ENCODE measurements at regions not wholly inside any gene's neighbourhood (a gene's known extent, or its start where the extent isn't known, plus 50 kb on each side); places are given as distances from the start of the nearest gene placed in this dataset.
A peak's percentile ranks its signal among the peaks of the same experiment; 100 is the strongest.

DNA sequence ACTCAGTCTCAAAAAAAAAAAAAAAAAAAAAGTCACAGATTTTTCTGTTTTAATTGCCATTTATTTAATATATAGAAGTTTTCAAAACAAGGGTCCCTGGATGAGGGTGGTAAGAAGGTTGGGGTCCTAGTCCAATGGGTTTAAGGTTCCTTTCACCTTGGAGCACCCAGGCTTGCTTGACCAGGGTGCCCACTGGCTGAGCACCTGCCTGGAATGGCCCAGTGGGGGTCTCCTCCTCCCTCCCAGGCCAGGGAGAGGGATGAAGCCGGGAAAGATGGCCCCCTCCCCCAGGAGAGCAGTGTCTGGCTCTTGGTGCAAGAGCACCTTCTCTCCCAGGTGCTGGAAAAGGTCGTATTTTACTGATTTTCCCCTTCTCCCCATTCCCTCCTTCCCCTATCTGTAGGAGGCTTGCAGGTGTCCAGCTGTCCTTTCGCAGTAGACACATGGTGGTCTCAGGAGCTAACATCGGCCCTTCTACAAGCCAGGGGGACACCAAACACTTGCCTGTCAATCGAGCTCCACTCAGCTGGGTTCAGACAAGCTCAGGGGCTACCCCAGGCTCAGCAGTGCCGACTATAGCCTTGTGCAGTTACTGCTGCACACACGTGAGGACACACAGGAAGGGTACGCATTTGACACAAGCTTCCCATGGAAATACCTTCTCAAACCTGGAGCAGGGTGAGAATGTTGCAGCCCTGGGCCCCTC, 112.3 kb upstream of the KLF13 start:
- Histone ChIP-seq H3K4me1 (ENCODE audit: control insufficient read depth, insufficient read depth, low read length) (peaks cover 10% of the 10 kb centered on the region), H3K27me3 (replicated peaks in 1 of 2; ENCODE audit: control insufficient read depth in 2 of 2, insufficient read depth in 2 of 2, low read length in 1 of 2) (no peaks in the 10 kb centered on the region), H3K36me3 (ENCODE audit: control insufficient read depth in 2 of 2, insufficient read depth in 2 of 2, low read length in 1 of 2) (no peaks in the 10 kb centered on the region), H2AFZ (ENCODE audit: control insufficient read depth, low read depth, low read length) (no peak overlapping the region), H3K9me3 (replicated peaks; ENCODE audit: control insufficient read depth, insufficient read depth, low read length) (peaks cover 3% of the 10 kb centered on the region; the same call in 1 of the 3 replicates), H3K4me3 (0 out of 2 replicates have a peak overlapping the region, but pooled peaks have one; percentile 79), H3K4me2 (ENCODE audit: control insufficient read depth, insufficient read depth) (peak overlapping the region; percentile 78), H3K9ac (ENCODE audit: control insufficient read depth, insufficient read depth, low read length) (peak overlapping the region; percentile 39), H4K20me1 (ENCODE audit: control insufficient read depth, insufficient read depth) (no peaks in the 10 kb centered on the region), H3K79me2 (ENCODE audit: control insufficient read depth, insufficient read depth, low read length) (no peaks in the 10 kb centered on the region; the same call in none of the 2 replicates), H3K27ac (ENCODE audit: control insufficient read depth, insufficient read depth) (peak overlapping the region; percentile 87; the same call in 1 of the 2 replicates)
- BruUV-seq (replicated peaks) = no TSS peak
- DNase-seq (ENCODE audit: low read depth, low spot score) (no peak), FAIRE-seq (no peak), ATAC-seq (no peak)
- ChIA-PET SMC1A (ENCODE audit: uncharacterized antibody, unreplicated experiment) (interaction anchor here (0.9 to 3.5 kb wide), 23 partner anchors 8 to 292 kb away, joined by 3 to 48 read pairs (median 6); partner anchors contain the start of gene KLF13), CTCF (interaction anchor here (0.6 to 4.4 kb wide), 27 partner anchors 8 to 311 kb away, joined by 3 to 56 read pairs (median 5); partner anchors contain the start of gene FAN1), POLR2A (interaction anchor here (0.8 to 2.1 kb wide), 11 partner anchors 12 to 274 kb away, joined by 3 to 9 read pairs (median 5); no protein-coding TSS in a partner anchor), RAD21 (ENCODE audit: unreplicated experiment) (interaction anchor here (0.6 to 2.1 kb wide), 29 partner anchors 9 to 276 kb away, joined by 3 to 41 read pairs (median 6); partner anchors contain the start of gene KLF13)
- intact Hi-C loops (cut with micrococcal nuclease; ENCODE audit: unreplicated experiment) (no loop called here), in situ Hi-C loops (cut with MboI) (no loop called here)
- WGBS (ENCODE audit: insufficient coverage, insufficient replicate concordance, low lambda C conversion rate, missing lambda C conversion rate) = 59% methylated on average over 8 of the region's 8 CpGs
- TF ChIP-seq, protein P1, sequence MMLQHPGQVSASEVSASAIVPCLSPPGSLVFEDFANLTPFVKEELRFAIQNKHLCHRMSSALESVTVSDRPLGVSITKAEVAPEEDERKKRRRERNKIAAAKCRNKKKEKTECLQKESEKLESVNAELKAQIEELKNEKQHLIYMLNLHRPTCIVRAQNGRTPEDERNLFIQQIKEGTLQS (IDR thresholded peaks at IDR 0.05; ENCODE audit: borderline replicate concordance, extremely low read depth, low read depth, low read length) = no peak
- TF ChIP-seq MEF2A (IDR thresholded peaks at IDR 0.05; ENCODE audit: insufficient read depth, low read depth, low read length) (no peak), EZH2 (IDR thresholded peaks at IDR 0.05; ENCODE audit: borderline replicate concordance, control insufficient read depth, low read depth, low read length) (no peak), ETV6 (conservative IDR thresholded peaks at IDR 0.05 in 1 of 2, IDR thresholded peaks at IDR 0.05 in 1 of 2; ENCODE audit: borderline replicate concordance in 1 of 2, low read depth in 1 of 2) (no peak), NFXL1 (IDR thresholded peaks at IDR 0.05; ENCODE audit: borderline replicate concordance) (no peak), SMAD5 (IDR thresholded peaks at IDR 0.05; ENCODE audit: low read depth) (no peak), POLR2A (IDR thresholded peaks at IDR 0.05; ENCODE audit: low read depth, low read length) (peak; percentile 48; the same call in 1 of the 2 replicates), CHD2 (IDR thresholded peaks at IDR 0.05; ENCODE audit: borderline replicate concordance, low read depth, low read length) (no peak), BHLHE40 (IDR thresholded peaks at IDR 0.05; ENCODE audit: borderline replicate concordance in 1 of 2, low read depth in 2 of 2, low read length in 1 of 2) (peak; percentile 47 to 56; a peak in 2 of 4 replicates)
- TF ChIP-seq, protein P2, sequence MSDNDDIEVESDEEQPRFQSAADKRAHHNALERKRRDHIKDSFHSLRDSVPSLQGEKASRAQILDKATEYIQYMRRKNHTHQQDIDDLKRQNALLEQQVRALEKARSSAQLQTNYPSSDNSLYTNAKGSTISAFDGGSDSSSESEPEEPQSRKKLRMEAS (IDR thresholded peaks at IDR 0.05; ENCODE audit: low read depth, low read length) = 0 out of 2 replicates have a peak, but pooled peaks have one; percentile 8
- TF ChIP-seq, protein P3, sequence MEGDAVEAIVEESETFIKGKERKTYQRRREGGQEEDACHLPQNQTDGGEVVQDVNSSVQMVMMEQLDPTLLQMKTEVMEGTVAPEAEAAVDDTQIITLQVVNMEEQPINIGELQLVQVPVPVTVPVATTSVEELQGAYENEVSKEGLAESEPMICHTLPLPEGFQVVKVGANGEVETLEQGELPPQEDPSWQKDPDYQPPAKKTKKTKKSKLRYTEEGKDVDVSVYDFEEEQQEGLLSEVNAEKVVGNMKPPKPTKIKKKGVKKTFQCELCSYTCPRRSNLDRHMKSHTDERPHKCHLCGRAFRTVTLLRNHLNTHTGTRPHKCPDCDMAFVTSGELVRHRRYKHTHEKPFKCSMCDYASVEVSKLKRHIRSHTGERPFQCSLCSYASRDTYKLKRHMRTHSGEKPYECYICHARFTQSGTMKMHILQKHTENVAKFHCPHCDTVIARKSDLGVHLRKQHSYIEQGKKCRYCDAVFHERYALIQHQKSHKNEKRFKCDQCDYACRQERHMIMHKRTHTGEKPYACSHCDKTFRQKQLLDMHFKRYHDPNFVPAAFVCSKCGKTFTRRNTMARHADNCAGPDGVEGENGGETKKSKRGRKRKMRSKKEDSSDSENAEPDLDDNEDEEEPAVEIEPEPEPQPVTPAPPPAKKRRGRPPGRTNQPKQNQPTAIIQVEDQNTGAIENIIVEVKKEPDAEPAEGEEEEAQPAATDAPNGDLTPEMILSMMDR (IDR thresholded peaks at IDR 0.05 in 2 of 3, conservative IDR thresholded peaks at IDR 0.05 in 1 of 3; ENCODE audit: control insufficient read depth in 2 of 3, extremely low read depth in 1 of 3, insufficient read depth in 1 of 3, low read depth in 3 of 3, low read length in 3 of 3) = peak in 1 of 3 experiments; percentile 6; a peak in 1 of 6 replicates
- TF ChIP-seq, protein P4, sequence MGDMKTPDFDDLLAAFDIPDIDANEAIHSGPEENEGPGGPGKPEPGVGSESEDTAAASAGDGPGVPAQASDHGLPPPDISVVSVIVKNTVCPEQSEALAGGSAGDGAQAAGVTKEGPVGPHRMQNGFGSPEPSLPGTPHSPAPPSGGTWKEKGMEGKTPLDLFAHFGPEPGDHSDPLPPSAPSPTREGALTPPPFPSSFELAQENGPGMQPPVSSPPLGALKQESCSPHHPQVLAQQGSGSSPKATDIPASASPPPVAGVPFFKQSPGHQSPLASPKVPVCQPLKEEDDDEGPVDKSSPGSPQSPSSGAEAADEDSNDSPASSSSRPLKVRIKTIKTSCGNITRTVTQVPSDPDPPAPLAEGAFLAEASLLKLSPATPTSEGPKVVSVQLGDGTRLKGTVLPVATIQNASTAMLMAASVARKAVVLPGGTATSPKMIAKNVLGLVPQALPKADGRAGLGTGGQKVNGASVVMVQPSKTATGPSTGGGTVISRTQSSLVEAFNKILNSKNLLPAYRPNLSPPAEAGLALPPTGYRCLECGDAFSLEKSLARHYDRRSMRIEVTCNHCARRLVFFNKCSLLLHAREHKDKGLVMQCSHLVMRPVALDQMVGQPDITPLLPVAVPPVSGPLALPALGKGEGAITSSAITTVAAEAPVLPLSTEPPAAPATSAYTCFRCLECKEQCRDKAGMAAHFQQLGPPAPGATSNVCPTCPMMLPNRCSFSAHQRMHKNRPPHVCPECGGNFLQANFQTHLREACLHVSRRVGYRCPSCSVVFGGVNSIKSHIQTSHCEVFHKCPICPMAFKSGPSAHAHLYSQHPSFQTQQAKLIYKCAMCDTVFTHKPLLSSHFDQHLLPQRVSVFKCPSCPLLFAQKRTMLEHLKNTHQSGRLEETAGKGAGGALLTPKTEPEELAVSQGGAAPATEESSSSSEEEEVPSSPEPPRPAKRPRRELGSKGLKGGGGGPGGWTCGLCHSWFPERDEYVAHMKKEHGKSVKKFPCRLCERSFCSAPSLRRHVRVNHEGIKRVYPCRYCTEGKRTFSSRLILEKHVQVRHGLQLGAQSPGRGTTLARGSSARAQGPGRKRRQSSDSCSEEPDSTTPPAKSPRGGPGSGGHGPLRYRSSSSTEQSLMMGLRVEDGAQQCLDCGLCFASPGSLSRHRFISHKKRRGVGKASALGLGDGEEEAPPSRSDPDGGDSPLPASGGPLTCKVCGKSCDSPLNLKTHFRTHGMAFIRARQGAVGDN (IDR thresholded peaks at IDR 0.05) = no peak
- TF ChIP-seq, protein P5, sequence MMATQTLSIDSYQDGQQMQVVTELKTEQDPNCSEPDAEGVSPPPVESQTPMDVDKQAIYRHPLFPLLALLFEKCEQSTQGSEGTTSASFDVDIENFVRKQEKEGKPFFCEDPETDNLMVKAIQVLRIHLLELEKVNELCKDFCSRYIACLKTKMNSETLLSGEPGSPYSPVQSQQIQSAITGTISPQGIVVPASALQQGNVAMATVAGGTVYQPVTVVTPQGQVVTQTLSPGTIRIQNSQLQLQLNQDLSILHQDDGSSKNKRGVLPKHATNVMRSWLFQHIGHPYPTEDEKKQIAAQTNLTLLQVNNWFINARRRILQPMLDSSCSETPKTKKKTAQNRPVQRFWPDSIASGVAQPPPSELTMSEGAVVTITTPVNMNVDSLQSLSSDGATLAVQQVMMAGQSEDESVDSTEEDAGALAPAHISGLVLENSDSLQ (IDR thresholded peaks at IDR 0.05) = peak; percentile 78
